CD4-positive, alpha-beta T cell treated with Interleukin-15 for 4 hours (primary cell): ENCODE measurements at regions not wholly inside any gene's neighbourhood (a gene's known extent, or its start where the extent isn't known, plus 50 kb on each side); places are given as distances from the start of the nearest gene placed in this dataset.

Experiments used
- DNase-seq: peaks from one replicate; pipeline ENCODE4 v3.0.0-alpha.2; 2020; ENCODE audit warnings: low spot score

DNA sequence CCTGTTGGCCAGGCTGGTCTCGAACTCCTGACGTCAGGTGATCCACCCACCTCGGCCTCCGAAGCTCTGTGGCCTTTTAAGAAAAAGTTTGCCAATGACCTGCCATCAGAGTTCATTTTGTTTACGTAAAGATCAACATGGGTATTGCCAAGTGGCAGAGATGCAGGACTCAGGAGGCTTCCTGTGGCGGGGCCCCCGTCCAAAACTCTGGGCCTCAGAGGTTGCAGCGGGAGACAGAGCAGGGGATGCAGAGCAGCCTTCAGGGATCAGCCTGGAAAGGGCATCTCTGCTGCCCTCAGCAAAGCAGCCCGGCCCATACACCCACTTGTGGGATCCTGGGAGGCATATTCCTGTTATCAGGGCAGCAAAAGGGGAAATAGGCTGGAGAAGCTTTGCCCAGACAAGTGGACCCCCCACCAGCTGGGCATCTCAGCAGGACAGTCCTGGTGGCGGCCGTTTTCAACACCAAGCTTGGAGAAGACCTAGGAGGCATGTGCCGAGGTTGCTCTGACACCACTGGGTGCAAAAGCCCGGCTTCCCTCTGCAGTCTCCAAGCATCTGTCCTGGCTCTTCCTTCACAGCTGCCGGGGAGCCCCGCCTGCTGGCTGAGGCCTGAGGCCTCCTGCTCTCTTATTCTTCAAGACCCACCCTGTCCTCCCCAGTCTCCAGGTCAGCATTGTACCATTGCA, 1152.4 kb downstream of the BRD1 start:
- no peak for DNase-seq

DNA sequence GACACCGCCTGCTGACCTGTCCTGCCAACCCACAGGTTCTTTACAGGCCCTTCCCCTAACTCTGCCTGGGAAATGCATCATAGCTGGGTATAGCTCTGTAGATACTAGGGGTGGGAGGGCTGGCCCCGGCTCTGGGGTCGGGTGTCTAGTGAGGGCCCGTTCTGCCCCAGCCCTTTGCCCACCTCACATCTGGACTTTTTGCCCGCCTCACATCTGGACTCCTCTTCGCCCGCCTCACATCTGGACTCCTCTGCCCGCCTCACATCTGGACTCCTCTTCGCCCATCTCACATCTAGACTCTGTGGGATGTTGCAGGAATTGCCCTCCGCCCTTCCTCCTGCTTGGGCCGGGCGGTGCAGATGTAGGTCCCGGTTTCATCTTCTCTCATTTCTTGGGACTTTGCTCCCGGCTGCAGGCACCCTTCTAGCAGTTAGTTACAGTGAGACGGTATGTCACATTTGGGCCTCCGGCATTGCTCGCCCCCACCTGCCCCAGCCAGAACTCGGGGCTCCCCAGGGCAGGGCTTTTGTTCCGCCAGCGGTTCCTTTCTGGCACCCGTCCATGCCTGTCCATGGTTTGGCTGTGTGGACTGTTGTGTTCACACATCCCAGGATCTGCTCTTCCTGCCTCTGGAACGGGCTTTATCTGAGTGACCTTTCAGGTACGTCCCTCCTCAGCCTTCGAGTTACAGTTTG, 1153.7 kb downstream of the BRD1 start:
- no peak for DNase-seq

DNA sequence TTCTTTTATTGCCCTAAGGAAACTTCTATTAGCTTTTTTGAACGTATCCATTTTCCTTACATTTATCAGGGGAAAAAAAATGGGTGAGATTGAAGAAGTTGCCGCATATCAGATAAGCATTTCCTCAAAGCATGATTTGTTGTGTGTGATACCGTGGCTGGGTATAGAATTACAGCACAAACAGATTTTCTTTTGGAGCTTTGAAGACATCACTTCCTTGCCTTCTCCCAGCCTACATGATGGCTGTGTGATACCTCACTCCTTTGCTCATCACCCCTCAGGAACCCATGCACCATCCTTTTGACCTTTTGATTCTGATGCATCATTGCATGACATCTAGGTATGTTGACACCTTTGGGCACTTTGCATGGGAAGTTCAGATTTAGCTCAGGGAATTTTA, 1155.3 kb downstream of the BRD1 start:
- DNase-seq, result no peak

DNA sequence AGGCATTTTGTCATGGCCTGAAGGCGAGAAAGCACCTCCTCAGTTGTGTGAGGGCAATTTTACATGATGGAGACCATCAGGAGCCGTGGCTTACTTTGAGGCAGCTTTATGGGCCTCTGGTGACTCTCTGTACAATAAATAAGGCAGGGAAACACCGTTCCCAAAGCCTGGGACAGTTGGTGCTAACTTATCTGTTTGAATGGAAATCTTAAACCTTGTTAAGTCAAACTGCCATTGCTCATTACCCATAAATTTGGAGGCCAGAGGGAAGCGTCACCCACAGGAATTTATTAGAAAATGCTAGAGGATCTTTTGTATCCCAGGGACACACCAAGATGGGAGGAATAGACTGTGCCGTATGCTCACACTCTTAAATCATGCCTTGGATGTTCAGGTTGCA, 1156.9 kb downstream of the BRD1 start:
- no peak for DNase-seq

DNA sequence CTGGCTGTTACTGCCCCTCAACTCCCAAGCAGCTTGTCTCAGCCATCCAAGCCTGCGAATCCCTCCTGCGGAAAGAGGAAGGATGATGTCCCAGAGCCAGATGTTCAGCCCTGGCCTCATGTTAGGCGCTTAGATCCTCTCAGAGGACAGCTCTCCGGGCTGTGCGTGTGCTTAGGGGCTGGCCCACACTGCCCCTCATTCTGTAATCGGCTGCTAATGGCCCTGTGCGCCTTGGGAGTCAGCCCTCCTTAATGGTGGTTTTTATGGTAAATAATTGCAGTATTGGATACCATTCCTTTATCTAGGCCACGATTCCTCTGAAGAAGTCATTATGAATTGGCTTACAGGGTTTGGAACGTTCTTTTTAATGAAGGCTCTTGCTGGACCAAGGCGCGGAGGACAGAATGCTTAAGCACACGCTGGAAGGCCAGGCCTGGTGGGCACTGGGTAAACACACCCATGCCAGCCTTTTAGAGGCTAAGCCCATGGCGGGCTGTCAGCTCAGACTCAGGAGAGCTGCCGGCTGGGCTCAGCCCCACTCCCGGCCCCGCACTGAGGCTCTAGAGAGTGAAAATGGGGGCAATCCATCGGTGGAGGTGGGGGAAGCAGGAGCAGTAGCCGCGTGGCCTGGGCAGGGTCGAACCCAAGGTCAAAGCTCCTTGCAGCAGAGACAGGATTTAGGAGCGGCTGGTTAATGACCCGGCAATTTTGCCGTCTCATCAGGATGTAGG, 1157.5 kb downstream of the BRD1 start:
- no peak for DNase-seq

DNA sequence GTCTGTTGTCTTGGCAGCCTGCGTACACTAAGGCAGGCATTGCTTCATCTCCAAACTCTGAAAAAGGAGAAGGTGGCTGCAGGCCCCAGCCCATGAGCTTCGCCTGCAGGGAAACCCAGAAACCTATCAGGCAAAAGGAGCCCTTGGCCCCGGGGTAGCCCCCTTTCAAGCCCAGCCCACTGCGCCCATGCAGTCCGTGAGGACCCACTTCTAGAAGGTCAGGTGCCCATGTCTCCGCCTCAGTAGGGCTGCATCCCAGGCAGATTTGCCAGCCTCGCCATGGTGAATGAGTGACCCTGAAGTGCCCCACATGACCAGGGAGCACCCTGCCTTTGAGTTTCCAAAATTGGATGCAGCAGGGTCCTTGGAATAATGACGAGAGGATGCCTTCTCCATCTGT, 1158.4 kb downstream of the BRD1 start:
- no peak for DNase-seq

DNA sequence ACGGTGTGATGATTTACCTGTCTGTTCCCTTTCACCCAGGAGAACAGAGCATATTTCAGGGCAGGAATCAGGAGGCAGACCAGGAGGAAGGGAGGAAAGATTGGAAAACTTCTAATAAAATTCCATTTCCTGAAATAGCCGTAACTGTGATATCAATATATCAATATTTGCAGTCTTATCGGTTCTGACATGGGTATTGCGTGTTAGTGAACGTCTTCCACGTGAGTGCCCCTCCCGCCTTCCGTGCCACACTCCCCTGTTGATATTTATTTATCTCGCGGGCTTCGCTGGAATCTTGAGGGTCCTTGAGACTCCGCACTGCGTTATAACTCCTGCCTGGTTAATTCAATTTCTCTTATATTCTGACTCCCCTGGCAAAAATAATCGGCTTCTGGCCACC, 1160.4 kb downstream of the BRD1 start:
- no peak for DNase-seq

DNA sequence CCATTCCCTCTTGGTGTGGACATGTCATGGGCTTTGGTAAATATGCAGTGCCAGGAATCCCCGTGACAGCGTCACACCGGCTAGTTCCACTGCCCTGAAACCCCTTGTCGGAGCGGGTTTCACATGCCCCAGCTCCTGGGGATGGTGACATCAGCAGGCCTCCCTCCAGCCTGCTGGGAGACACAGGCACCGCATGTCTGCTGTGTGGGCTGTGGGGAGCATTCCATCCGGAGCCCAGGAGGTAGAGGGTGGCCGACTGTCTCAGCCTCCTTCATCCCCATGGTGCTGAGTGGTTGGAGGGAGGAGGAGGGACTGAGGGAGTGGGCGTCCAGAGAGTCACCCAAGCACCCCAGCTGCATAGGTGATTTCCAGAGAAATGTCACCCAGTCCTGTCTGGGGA, 1161.1 kb downstream of the BRD1 start:
- DNase-seq, result no peak

DNA sequence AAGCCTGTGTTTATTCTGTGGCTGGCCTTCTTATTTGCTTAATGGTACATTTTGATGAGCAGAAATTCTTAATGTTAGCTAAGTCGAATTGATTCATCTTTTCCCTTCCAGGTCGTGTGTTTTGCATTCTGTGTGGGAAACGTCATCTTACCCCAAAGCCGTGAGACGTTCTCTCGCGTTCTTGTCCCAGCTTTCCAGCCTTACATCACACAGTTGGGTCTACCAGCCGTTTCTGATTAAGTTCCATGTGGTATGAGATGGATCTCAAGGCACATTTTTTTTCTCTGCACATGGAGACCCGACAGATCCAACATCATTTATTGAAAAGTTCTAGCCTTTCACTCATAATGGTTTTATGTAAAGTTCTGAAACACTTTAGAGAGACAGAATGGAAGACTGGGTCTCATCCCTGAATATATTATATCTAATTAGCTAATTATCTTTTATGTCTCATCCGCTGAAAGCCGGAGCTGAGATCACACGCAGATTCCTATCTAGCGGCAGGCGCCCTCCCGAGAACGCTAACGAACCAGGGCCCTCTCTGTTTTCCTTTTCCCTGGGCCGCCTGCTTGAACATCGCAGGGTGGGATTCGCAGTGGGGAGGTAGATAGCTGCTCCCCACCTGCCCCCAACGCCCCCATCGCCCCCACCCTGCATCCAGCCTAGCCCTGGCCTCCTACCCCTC, 1162.2 kb downstream of the BRD1 start:
- no peak for DNase-seq

DNA sequence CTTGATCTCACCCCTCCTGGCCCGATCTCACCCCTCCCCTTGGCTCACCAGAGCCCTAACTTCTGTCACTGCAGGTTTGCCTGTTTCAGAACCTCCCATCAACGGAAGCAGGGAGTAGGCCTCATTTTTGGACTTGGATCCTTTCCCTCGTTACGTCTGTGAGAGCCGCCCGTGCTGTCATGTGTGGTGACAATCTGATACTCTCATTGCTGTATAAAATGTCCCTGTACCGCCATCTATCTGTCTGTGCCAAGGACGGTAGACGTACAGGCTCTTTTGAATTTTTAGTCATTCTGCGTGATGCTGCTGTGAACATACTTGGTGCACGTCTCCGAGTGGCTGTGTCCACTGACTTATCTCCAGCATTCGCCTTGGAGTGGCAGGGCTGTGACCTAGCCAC, 1163.1 kb downstream of the BRD1 start:
- no peak for DNase-seq

DNA sequence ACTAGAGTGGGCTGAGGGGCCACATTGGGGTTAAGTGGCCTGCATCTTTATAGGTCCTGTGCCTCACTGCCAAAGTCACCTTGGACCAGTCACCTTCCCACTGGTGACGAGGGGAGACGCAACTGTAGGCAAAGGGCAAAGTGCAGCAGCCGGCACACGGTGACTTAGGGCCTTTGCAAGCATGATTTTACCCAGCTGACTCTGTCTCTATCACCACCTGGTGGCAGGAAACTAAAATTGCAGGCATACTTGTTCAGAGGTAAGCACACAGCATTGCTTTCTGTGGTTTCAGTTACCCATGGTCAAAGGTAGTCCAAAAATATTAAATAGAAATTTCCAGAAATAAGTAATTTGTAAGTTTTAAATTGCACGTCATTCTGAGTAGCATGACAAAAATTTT, 1164.4 kb downstream of the BRD1 start:
- no peak for DNase-seq

DNA sequence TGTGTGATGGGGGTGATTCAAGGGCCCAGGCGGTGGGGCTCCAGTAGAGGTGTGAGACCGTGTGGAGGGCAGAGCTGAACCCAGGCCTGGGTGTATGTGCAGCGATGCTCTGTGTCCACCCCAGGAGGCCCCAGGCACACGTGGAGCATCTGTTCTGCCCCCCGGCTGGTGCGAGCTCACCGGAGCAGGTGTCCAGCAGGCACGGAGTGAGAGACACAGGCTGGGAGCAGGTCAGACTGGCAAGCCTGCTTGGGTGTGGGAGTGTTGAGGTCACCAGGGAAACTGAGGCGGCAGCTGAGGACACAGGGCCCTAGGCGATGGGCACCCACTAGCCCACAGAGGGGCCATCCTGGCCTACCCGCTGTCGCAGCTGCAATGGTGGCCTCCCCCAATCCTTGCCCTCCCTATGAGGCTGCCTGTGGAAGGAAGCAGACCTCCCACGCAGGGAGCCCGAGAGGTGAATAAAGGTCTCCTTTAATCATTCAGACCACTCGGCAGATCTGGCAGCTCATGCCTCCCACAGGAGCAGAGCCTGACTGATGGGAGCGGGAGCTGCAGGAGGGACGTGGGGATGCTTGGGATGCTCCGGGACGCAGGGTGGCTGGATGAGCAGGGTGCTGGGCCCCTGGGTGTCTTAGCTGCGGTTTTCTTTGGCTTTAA, 1165.1 kb downstream of the BRD1 start:
- DNase-seq, result no peak

DNA sequence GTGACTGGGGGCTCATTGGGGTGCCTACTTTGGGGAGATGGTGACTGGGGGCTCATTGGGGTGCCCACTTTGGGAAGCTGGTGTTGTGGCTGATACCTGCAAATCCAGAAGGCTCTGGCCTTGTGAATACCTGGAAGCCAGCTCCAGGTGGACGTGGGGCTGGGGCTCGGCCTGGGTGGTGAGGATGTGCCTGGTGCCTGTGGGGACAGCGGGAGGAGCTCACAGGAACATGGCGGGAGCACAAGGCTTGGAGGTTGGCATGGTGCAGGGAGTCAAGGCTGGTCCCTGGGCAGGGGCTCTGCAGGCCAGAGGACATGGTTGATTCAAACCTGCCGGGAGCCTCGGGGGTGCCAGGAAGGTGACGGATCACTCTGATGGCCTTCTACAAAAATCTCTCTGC, 1165.7 kb downstream of the BRD1 start:
- DNase-seq, result no peak

DNA sequence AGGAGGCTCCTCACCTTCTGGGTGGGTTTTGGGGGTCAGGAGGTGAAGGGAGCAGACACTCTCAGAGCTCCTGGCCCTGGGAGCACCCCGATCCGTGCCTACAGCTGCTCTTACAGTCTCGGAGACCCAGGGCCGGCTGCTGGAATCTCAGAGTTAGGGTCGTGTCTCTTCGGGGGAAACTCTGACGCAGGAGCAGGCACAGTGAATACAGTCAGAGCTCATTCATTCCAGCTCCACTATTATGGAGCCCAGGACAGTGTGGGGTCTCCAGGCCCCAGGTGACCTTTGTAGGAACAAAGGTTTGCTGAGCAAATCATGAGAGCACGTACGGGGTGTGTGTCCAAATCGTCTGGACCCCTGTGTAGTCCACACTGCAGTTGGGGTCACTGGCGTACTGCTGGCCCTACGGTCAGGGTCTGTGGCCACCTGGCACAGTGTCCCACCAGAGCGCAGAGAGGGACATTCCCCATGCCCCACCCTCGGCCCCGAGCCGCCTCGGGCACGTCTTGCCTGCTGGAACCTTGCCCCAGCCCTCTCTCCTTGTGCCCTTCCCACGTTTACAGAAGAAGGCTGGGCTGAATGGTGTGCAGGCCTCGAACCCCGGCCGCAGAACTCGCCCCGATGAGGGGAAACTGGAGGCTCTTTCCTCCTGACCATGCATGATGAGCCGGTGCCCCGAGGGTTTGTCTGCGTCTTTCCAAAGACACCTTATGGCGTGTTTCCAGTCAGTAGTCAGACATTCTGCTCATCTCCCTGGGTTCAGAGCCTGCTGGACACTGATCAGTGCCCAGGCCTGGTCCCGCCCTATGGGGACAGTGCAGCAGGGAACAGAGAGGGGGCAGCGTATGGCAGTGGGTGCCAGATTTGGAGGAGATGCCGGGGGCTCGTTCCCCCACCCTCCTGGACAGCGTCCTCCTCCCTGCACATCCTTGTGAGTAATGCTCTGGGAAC, 1166.6 kb downstream of the BRD1 start:
- no peak for DNase-seq

DNA sequence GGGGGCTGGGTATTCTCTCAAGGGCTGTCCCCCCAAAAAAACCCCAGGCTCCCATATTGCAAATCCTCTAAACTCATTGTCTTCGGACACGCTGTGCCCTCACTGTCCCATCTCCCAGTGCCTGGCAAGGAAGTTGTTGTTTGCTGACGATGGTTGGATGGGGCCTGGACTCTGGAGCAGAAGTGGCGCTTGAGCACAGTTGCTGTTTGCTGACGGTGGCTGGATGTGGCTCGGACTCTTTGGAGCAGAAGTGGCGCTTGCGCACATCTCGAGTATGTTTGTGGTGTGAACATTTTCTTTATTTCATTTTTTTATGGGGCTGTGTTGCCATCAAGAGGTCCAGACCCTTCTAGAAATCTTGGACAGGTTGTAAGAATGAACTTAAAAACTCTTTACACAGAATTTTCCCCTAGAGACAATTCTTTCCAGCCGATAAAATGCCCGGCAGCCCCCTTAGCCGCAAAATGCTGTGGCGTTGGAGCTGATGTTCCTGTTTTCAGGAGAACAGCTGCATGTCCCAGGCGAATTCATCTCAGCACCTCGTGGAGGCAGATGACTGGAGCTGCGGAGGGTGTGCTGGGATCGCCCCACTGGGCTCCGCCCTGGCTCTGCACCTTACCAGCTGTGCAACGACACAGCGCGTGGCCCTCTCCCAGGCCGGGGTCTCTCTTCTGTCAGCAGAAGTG, 1167.4 kb downstream of the BRD1 start:
- DNase-seq, result no peak

DNA sequence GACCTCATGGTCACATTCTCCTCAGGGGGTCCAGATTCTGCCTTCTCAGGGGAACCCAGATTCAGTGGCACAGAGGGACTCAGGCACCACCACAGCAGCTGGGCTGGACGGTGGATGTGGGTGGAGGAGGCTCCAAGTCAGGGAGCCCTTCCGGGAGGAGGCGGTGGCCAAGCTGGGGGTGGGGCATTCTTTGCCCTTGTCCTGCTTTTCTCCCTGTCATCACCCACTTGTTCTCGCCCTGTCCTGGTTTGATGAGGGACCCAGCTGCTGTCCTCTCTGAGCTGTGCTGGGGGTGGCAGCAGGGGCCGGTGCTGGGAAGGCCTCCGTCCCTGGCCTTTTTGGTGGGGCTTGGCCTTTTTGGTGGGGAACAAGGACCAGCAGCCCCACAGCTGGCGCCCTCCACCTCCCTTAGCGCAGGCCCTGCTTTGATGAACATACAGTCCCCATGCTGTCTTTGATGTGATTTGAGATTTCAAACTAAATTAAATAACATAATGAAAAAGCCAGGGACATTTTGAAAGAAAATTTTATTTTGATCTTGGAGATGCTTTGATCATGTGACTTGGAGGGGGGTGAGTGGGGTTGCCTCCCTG, 1168.2 kb downstream of the BRD1 start:
- no peak for DNase-seq

DNA sequence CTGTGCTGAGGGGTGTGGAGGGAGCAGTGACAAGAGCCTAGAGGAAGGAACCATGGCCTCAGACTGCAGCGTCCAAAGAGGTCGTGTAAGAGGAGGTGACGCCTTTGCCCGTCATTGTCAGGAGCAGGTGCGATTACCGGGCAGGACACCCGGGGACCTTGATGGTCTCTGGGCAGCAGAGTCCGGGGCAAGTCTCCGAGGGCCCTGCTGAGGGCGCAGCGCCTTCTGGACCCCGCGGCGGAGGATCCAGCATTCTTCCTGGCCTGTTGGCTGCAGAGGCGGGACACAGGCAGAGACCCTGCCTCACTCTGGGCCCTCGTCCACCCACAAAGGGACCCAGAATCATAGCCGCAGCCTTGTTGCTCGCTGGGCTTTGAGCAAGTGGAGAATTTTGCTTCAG, 1168.8 kb downstream of the BRD1 start:
- no peak for DNase-seq

DNA sequence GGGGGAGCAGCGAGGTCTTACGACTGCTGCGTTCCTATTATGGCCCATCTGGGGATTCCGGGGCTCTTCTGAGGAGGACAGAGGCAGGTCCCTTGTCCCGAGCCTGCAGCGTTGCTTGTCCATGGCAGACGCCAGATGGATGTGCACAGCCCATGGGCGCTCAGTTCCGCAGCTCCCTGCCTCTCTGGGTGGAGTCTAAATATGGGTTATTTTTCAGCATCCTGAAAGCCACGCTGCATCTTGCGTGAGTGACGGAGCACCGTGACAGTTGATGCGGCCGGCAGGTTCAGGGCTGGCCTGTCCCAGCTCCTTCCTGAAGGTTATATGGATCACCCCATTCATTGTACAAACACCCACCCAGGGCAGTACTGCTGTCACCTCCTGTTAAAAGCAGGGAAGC, 1169.4 kb downstream of the BRD1 start:
- no peak for DNase-seq

DNA sequence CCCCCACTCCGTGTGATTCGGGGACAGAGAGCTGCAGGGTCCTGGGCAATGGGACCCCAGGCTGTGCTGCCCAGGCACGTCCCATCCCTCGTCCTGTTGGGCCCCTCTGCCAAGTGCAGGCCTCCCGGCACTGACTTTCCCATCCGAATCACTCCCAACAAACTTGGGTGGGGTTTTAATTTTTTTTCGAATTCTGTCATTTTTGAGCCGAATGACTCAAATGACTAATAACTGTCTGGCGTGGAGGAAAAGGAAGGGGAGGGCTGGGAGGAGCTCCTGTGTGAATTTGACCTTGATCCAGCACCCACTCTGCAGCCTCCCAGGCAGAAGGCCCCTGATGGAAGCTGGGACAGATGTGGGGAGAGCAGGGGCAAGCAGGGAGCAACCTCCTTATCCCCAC, 1173.2 kb downstream of the BRD1 start:
- no peak for DNase-seq

DNA sequence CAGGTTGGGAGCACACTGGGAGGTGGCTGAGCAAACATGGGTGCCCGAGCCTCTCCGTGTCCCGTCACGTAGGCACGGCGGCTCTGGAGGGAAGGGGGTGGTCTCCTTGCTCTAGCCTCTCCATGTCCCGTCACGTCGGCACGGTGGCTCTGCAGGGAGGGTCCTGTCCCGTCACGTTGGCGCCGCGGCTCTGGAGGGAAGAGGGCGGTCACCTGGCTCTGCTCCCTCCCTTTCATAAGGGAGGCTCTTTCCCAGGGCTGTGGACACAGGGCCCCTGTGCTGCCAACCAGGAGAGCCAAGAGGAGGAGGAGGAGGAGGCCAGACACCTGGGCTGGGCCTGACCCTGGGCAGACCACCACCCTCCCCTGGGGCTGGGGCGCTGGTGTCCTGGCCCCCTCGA, 1173.7 kb downstream of the BRD1 start:
- DNase-seq, result no peak
